ENCODE measurements at regions not wholly inside any gene's neighbourhood (a gene's known extent, or its start where the extent isn't known, plus 50 kb on each side); places are given as distances from the start of the nearest gene placed in this dataset.

- Histone ChIP-seq H3K4me3 (ENCODE audit: low read length) (no peak overlapping the region), H3K9ac (ENCODE audit: low read length) (no peak overlapping the region), H3K4me1 (ENCODE audit: low read length) (no peaks in the 10 kb centered on the region), H3K27me3 (ENCODE audit: low read depth, low read length) (no peaks in the 10 kb centered on the region), H3K9me3 (ENCODE audit: insufficient read depth, low read length) (no peaks in the 10 kb centered on the region), H3K4me2 (ENCODE audit: low read length) (no peak overlapping the region), H3K36me3 (replicated peaks; ENCODE audit: low read depth, low read length) (no peaks in the 10 kb centered on the region), H3K79me2 (ENCODE audit: low read length) (no peaks in the 10 kb centered on the region), H2AFZ (ENCODE audit: low read depth, low read length) (no peak overlapping the region), H3K27ac (ENCODE audit: low read length) (no peak overlapping the region), H4K20me1 (ENCODE audit: insufficient read depth, low read length) (no peaks in the 10 kb centered on the region)
- TF ChIP-seq CTCF (IDR thresholded peaks at IDR 0.05; ENCODE audit: low read depth, low read length), result no peak
- no peak for TF ChIP-seq EZH2phosphoT487 (IDR thresholded peaks at IDR 0.05; ENCODE audit: low read depth)
Observed at GRCh38 chr10:121658111-121658510, 59.9 kb upstream of the FGFR2 start.

GRCh38 chr10:121655254-121656144 lies 57.3 kb upstream of the FGFR2 start:
- no peak overlapping the region for H2AFZ ChIP-seq (ENCODE audit: low read depth, low read length)
- no peaks in the 10 kb centered on the region for H3K36me3 ChIP-seq (replicated peaks; ENCODE audit: low read depth, low read length)
- H3K27ac ChIP-seq (ENCODE audit: low read length), result no peak overlapping the region
- no peak overlapping the region for H3K4me3 ChIP-seq (ENCODE audit: low read length)
- TF ChIP-seq CTCF (IDR thresholded peaks at IDR 0.05; ENCODE audit: low read depth, low read length) (no peak), EZH2phosphoT487 (IDR thresholded peaks at IDR 0.05; ENCODE audit: low read depth) (no peak)
- H3K79me2 ChIP-seq (ENCODE audit: low read length), result no peaks in the 10 kb centered on the region
- H3K4me1 ChIP-seq (ENCODE audit: low read length), result no peaks in the 10 kb centered on the region
- H3K4me2 ChIP-seq (ENCODE audit: low read length), result no peak overlapping the region
- no peaks in the 10 kb centered on the region for H3K9me3 ChIP-seq (ENCODE audit: insufficient read depth, low read length)
- H3K9ac ChIP-seq (ENCODE audit: low read length), result no peak overlapping the region
- no peaks in the 10 kb centered on the region for H4K20me1 ChIP-seq (ENCODE audit: insufficient read depth, low read length)
- H3K27me3 ChIP-seq (ENCODE audit: low read depth, low read length), result no peaks in the 10 kb centered on the region

GRCh38 chr10:121654021-121654545 lies 55.8 kb upstream of the FGFR2 start:
- Histone ChIP-seq H3K27ac (ENCODE audit: low read length) (no peak overlapping the region), H4K20me1 (ENCODE audit: insufficient read depth, low read length) (no peaks in the 10 kb centered on the region), H3K9ac (ENCODE audit: low read length) (no peak overlapping the region), H3K4me1 (ENCODE audit: low read length) (no peaks in the 10 kb centered on the region), H3K4me2 (ENCODE audit: low read length) (no peak overlapping the region), H3K9me3 (ENCODE audit: insufficient read depth, low read length) (no peaks in the 10 kb centered on the region), H3K36me3 (replicated peaks; ENCODE audit: low read depth, low read length) (no peaks in the 10 kb centered on the region), H3K27me3 (ENCODE audit: low read depth, low read length) (no peaks in the 10 kb centered on the region), H2AFZ (ENCODE audit: low read depth, low read length) (no peak overlapping the region), H3K4me3 (ENCODE audit: low read length) (no peak overlapping the region), H3K79me2 (ENCODE audit: low read length) (no peaks in the 10 kb centered on the region)
- TF ChIP-seq EZH2phosphoT487 (IDR thresholded peaks at IDR 0.05; ENCODE audit: low read depth) (no peak), CTCF (IDR thresholded peaks at IDR 0.05; ENCODE audit: low read depth, low read length) (no peak)

- Histone ChIP-seq H3K4me3 (ENCODE audit: low read length) (no peak overlapping the region), H3K79me2 (ENCODE audit: low read length) (no peaks in the 10 kb centered on the region), H2AFZ (ENCODE audit: low read depth, low read length) (no peak overlapping the region), H3K4me2 (ENCODE audit: low read length) (no peak overlapping the region), H3K4me1 (ENCODE audit: low read length) (no peaks in the 10 kb centered on the region), H4K20me1 (ENCODE audit: insufficient read depth, low read length) (no peaks in the 10 kb centered on the region), H3K9ac (ENCODE audit: low read length) (no peak overlapping the region), H3K9me3 (ENCODE audit: insufficient read depth, low read length) (no peaks in the 10 kb centered on the region), H3K27me3 (ENCODE audit: low read depth, low read length) (no peaks in the 10 kb centered on the region), H3K36me3 (replicated peaks; ENCODE audit: low read depth, low read length) (no peaks in the 10 kb centered on the region), H3K27ac (ENCODE audit: low read length) (no peak overlapping the region)
- TF ChIP-seq CTCF (IDR thresholded peaks at IDR 0.05; ENCODE audit: low read depth, low read length), result no peak
- TF ChIP-seq EZH2phosphoT487 (IDR thresholded peaks at IDR 0.05; ENCODE audit: low read depth), result no peak
Observed at GRCh38 chr10:121653608-121654007, 55.4 kb upstream of the FGFR2 start.

Data from OCI-LY3 (cell line).